ENCODE measurements at regions not wholly inside any gene's neighbourhood (a gene's known extent, or its start where the extent isn't known, plus 50 kb on each side); places are given as distances from the start of the nearest gene placed in this dataset.

DNA sequence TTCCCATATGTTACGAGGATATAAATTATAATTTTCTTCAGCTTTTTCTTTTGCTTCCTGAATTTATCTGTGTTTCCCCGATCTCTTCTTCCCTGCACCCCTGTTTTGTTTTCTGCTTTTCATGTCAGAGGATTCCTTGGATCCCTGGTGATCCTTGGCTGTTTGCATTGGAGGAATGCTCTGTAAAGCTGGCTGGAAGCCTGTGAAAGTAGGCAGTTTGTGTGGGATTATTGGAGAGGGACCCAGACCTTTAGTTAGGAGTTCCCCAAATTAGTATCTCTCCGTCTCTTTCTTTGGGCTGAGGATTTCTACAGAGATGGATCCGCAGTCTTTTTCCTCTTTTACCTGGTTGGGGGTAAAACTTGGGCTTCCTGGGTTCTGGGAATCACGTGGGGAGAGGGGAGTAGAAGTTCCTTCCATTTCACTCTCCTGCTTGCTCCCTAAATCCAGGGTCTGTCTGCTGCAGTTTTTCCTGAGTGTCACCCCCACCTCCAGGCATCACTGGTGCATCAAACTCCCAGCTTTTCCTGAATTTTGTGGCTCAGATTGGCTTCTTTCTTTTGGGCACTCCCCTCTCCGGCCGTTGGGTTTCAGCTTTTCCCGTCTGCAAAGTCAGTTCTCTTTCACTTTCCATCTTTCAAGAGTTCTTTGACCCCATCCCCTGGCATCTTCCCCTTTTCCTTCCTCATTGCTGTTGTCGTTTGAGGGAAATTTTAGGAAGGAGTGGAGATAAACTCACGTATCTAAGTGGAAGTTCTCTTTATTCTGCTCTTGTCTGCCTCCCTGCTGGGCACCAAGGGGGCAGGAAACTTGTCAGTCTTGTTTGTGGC is 79.1 kb upstream of the ALX4 start:
- H3K27me3 ChIP-seq (ENCODE audit: control insufficient read depth in 1 of 2, insufficient read depth in 2 of 2, low read length in 2 of 2): peaks cover 0 to 4% of the 10 kb centered on the region in 2 experiments; a peak in 1 of 5 replicates
- H3K9ac ChIP-seq (ENCODE audit: insufficient read depth, low read depth, low read length): no peak overlapping the region
- FAIRE-seq: no peak
- H3K36me3 ChIP-seq (replicated peaks in 1 of 2; ENCODE audit: control insufficient read depth in 1 of 2, insufficient read depth in 2 of 2, low read length in 2 of 2): no peaks in the 10 kb centered on the region
- no peak for DNase-seq (ENCODE audit: low spot score)
- H3K4me3 ChIP-seq (replicated peaks in 1 of 3; ENCODE audit: insufficient read depth in 1 of 3, low read depth in 2 of 3, low read length in 3 of 3): no peak overlapping the region
- ChIA-PET CTCF (ENCODE audit: low intra/inter-chr PET ratio, low total read pairs) (no interaction called here), POLR2A (no interaction called here)
- no peak overlapping the region for H3K4me2 ChIP-seq (ENCODE audit: low read depth, low read length)
- BruUV-seq (replicated peaks): no TSS peak
- H3K27ac ChIP-seq (ENCODE audit: extremely low read length, insufficient read depth, low read length): no peak overlapping the region
- intact Hi-C loops (cut with micrococcal nuclease; ENCODE audit: unreplicated experiment) (no loop called here), in situ Hi-C loops (cut with HindIII; ENCODE audit: extremely low pct_ligation_motif_present, low pct_unique_long_range_greater_than_20kb) (no loop called here)
- no peaks in the 10 kb centered on the region for H4K20me1 ChIP-seq (ENCODE audit: insufficient read depth, low read length)
- 7% methylated on average over 10 of the region's 10 CpGs for WGBS (ENCODE audit: low lambda C conversion rate)
- no peaks in the 10 kb centered on the region; the same call in 1 of the 2 replicates for H3K9me3 ChIP-seq (ENCODE audit: low read length)
- no peaks in the 10 kb centered on the region for H3K79me2 ChIP-seq (ENCODE audit: insufficient read depth, low read length)
- H2AFZ ChIP-seq (ENCODE audit: low read length): no peak overlapping the region
- no peaks in the 10 kb centered on the region for H3K4me1 ChIP-seq (ENCODE audit: insufficient read depth, low read length)
- no peak for ATAC-seq
- TF ChIP-seq NONO (IDR thresholded peaks at IDR 0.05) (no peak), NONO (CRISPR knock-in tag; conservative IDR thresholded peaks at IDR 0.05) (no peak), CBX2 (IDR thresholded peaks at IDR 0.05; ENCODE audit: low read depth, low read length) (no peak), CBX2 (CRISPR knock-in tag; IDR thresholded peaks at IDR 0.05; ENCODE audit: low read depth) (no peak), ZNF180 (CRISPR knock-in tag; IDR thresholded peaks at IDR 0.05; ENCODE audit: borderline replicate concordance, low read depth) (no peak), TEAD3 (CRISPR knock-in tag; optimal IDR thresholded peaks at IDR 0.05; ENCODE audit: borderline replicate concordance) (no peak), ZFP37 (CRISPR knock-in tag; IDR thresholded peaks at IDR 0.05; ENCODE audit: borderline replicate concordance) (no peak), TBP (CRISPR knock-in tag; IDR thresholded peaks at IDR 0.05) (no peak)
- TF ChIP-seq, protein P1, sequence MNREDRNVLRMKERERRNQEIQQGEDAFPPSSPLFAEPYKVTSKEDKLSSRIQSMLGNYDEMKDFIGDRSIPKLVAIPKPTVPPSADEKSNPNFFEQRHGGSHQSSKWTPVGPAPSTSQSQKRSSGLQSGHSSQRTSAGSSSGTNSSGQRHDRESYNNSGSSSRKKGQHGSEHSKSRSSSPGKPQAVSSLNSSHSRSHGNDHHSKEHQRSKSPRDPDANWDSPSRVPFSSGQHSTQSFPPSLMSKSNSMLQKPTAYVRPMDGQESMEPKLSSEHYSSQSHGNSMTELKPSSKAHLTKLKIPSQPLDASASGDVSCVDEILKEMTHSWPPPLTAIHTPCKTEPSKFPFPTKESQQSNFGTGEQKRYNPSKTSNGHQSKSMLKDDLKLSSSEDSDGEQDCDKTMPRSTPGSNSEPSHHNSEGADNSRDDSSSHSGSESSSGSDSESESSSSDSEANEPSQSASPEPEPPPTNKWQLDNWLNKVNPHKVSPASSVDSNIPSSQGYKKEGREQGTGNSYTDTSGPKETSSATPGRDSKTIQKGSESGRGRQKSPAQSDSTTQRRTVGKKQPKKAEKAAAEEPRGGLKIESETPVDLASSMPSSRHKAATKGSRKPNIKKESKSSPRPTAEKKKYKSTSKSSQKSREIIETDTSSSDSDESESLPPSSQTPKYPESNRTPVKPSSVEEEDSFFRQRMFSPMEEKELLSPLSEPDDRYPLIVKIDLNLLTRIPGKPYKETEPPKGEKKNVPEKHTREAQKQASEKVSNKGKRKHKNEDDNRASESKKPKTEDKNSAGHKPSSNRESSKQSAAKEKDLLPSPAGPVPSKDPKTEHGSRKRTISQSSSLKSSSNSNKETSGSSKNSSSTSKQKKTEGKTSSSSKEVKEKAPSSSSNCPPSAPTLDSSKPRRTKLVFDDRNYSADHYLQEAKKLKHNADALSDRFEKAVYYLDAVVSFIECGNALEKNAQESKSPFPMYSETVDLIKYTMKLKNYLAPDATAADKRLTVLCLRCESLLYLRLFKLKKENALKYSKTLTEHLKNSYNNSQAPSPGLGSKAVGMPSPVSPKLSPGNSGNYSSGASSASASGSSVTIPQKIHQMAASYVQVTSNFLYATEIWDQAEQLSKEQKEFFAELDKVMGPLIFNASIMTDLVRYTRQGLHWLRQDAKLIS (CRISPR knock-in tag; IDR thresholded peaks at IDR 0.05): no peak
- TF ChIP-seq, protein P2, sequence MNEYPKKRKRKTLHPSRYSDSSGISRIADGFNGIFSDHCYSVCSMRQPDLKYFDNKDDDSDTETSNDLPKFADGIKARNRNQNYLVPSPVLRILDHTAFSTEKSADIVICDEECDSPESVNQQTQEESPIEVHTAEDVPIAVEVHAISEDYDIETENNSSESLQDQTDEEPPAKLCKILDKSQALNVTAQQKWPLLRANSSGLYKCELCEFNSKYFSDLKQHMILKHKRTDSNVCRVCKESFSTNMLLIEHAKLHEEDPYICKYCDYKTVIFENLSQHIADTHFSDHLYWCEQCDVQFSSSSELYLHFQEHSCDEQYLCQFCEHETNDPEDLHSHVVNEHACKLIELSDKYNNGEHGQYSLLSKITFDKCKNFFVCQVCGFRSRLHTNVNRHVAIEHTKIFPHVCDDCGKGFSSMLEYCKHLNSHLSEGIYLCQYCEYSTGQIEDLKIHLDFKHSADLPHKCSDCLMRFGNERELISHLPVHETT (CRISPR knock-in tag; conservative IDR thresholded peaks at IDR 0.05): no peak
- TF ChIP-seq, protein P3, sequence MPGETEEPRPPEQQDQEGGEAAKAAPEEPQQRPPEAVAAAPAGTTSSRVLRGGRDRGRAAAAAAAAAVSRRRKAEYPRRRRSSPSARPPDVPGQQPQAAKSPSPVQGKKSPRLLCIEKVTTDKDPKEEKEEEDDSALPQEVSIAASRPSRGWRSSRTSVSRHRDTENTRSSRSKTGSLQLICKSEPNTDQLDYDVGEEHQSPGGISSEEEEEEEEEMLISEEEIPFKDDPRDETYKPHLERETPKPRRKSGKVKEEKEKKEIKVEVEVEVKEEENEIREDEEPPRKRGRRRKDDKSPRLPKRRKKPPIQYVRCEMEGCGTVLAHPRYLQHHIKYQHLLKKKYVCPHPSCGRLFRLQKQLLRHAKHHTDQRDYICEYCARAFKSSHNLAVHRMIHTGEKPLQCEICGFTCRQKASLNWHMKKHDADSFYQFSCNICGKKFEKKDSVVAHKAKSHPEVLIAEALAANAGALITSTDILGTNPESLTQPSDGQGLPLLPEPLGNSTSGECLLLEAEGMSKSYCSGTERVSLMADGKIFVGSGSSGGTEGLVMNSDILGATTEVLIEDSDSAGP (CRISPR knock-in tag; IDR thresholded peaks at IDR 0.05; ENCODE audit: borderline replicate concordance): no peak
- TF ChIP-seq, protein P4, sequence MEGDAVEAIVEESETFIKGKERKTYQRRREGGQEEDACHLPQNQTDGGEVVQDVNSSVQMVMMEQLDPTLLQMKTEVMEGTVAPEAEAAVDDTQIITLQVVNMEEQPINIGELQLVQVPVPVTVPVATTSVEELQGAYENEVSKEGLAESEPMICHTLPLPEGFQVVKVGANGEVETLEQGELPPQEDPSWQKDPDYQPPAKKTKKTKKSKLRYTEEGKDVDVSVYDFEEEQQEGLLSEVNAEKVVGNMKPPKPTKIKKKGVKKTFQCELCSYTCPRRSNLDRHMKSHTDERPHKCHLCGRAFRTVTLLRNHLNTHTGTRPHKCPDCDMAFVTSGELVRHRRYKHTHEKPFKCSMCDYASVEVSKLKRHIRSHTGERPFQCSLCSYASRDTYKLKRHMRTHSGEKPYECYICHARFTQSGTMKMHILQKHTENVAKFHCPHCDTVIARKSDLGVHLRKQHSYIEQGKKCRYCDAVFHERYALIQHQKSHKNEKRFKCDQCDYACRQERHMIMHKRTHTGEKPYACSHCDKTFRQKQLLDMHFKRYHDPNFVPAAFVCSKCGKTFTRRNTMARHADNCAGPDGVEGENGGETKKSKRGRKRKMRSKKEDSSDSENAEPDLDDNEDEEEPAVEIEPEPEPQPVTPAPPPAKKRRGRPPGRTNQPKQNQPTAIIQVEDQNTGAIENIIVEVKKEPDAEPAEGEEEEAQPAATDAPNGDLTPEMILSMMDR (CRISPR knock-in tag; IDR thresholded peaks at IDR 0.05): no peak
- TF ChIP-seq, protein P5, sequence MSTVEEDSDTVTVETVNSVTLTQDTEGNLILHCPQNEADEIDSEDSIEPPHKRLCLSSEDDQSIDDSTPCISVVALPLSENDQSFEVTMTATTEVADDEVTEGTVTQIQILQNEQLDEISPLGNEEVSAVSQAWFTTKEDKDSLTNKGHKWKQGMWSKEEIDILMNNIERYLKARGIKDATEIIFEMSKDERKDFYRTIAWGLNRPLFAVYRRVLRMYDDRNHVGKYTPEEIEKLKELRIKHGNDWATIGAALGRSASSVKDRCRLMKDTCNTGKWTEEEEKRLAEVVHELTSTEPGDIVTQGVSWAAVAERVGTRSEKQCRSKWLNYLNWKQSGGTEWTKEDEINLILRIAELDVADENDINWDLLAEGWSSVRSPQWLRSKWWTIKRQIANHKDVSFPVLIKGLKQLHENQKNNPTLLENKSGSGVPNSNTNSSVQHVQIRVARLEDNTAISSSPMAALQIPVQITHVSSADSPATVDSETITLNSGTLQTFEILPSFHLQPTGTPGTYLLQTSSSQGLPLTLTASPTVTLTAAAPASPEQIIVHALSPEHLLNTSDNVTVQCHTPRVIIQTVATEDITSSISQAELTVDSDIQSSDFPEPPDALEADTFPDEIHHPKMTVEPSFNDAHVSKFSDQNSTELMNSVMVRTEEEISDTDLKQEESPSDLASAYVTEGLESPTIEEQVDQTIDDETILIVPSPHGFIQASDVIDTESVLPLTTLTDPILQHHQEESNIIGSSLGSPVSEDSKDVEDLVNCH (CRISPR knock-in tag; IDR thresholded peaks at IDR 0.05): no peak
